ENCODE measurements at regions not wholly inside any gene's neighbourhood (a gene's known extent, or its start where the extent isn't known, plus 50 kb on each side); places are given as distances from the start of the nearest gene placed in this dataset.

DNA sequence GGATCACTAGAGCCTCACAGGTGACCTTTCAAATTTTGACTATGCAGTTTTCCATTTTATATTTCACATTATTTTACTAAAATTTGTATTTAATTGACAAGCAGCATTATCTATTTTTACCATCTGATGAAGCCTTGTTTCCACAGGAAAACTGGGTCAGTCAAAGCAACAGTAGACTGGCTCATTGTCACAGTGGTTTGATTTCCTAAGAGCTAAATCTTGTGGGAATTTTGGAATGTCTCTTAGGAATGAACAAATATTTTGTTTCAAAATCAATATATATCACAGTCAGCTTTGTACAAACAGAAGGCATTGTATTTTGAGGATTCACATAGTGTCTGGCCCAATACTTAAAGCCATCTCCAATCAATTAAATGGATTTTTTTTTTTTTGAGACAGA is 152.6 kb upstream of the RNPC3 start:
- TF ChIP-seq POLR2A (IDR thresholded peaks at IDR 0.05; ENCODE audit: low read length) = no peak
- TF ChIP-seq GATA1 (IDR thresholded peaks at IDR 0.05; ENCODE audit: low read depth, low read length) = no peak
